HEK293 (cell line): ENCODE measurements at regions not wholly inside any gene's neighbourhood (a gene's known extent, or its start where the extent isn't known, plus 50 kb on each side); places are given as distances from the start of the nearest gene placed in this dataset.

Experiments used
- SP2 ChIP-seq: fragments of 450-650 bp; formaldehyde crosslinking; IDR thresholded peaks from 2 replicates; pipeline ENCODE4 v1.5.1; 2016; ENCODE audit warnings: missing biosample characterization, missing genetic modification characterization
- ZBTB8A ChIP-seq: fragments of 450-650 bp; formaldehyde crosslinking; IDR thresholded peaks from 2 replicates; pipeline ENCODE4 v1.5.1; 2016; ENCODE audit warnings: missing biosample characterization, missing genetic modification characterization
- ZNF274 ChIP-seq, 2 experiments: fragments of 200-500 bp in 1 of 2; fragments of 450-650 bp in 1 of 2; sonication (Bioruptor generic) in 1 of 2; formaldehyde crosslinking in 1 of 2; IDR thresholded peaks; 2 replicates each; pipeline versions ENCODE4 v1.5.1 to v1.6.1; 2014 to 2016; ENCODE audit warnings: borderline replicate concordance in 1 of 2, inconsistent platforms in 1 of 2, low read length in 1 of 2, missing biosample characterization in 1 of 2, missing genetic modification characterization in 1 of 2
- ZNF510 ChIP-seq: fragments of 450-650 bp; formaldehyde crosslinking; IDR thresholded peaks from 2 replicates; pipeline ENCODE4 v1.5.1; 2018; ENCODE audit warnings: mild to moderate bottlenecking, missing genetic modification characterization, missing biosample characterization; ENCODE audit not compliant: insufficient replicate concordance
- TF ChIP-seq, protein P1 (sequence below): fragments of 450-650 bp; formaldehyde crosslinking; IDR thresholded peaks from 2 replicates; pipeline ENCODE4 v1.5.1; 2016; ENCODE audit warnings: missing biosample characterization, missing genetic modification characterization

DNA sequence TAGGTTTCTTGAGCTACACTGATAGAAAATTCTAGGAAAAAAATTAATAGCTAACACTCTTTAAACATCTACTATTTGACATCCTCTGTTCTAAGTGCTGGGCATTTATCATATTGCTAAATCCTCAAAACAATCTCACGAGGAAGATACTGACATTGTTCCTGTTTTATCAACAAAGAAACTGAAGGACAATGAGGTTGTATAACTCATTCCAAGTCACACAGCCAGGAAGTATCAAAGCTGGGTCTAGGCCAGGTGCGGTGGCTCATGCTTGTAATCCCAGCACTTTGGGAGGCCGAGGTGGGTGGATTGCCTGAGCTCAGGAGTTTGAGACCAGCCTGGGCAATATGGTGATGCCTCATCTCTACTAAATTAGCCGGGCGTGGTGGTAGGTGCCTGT lies 51.6 kb upstream of the IL6 start:
- TF ChIP-seq ZNF274 (IDR thresholded peaks at IDR 0.05; ENCODE audit: low read length) (no peak), ZNF274 (tag by site-specific recombination; IDR thresholded peaks at IDR 0.05; ENCODE audit: borderline replicate concordance) (no peak), ZBTB8A (no peak), SP2 (tag by site-specific recombination) (no peak), ZNF510 (tag by site-specific recombination) (no peak)
- TF ChIP-seq, protein P1, sequence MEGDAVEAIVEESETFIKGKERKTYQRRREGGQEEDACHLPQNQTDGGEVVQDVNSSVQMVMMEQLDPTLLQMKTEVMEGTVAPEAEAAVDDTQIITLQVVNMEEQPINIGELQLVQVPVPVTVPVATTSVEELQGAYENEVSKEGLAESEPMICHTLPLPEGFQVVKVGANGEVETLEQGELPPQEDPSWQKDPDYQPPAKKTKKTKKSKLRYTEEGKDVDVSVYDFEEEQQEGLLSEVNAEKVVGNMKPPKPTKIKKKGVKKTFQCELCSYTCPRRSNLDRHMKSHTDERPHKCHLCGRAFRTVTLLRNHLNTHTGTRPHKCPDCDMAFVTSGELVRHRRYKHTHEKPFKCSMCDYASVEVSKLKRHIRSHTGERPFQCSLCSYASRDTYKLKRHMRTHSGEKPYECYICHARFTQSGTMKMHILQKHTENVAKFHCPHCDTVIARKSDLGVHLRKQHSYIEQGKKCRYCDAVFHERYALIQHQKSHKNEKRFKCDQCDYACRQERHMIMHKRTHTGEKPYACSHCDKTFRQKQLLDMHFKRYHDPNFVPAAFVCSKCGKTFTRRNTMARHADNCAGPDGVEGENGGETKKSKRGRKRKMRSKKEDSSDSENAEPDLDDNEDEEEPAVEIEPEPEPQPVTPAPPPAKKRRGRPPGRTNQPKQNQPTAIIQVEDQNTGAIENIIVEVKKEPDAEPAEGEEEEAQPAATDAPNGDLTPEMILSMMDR (tag by site-specific recombination) = no peak
